GM12891 (cell line): ENCODE measurements at regions not wholly inside any gene's neighbourhood (a gene's known extent, or its start where the extent isn't known, plus 50 kb on each side); places are given as distances from the start of the nearest gene placed in this dataset.

Source experiments
- POLR2A ChIP-seq: IDR thresholded peaks from 2 replicates; pipeline ENCODE4 v1.6.1; 2011; ENCODE audit warnings: low read depth, low read length, control low read depth
- POLR2AphosphoS5 ChIP-seq: IDR thresholded peaks from 2 replicates; pipeline ENCODE4 v1.6.1; 2011; ENCODE audit warnings: low read depth, low read length, control low read depth
- POU2F2 ChIP-seq: IDR thresholded peaks from 2 replicates; pipeline ENCODE4 v1.6.1; 2011; ENCODE audit warnings: low read depth, mild to moderate bottlenecking, control low read depth, low read length, moderate library complexity

DNA sequence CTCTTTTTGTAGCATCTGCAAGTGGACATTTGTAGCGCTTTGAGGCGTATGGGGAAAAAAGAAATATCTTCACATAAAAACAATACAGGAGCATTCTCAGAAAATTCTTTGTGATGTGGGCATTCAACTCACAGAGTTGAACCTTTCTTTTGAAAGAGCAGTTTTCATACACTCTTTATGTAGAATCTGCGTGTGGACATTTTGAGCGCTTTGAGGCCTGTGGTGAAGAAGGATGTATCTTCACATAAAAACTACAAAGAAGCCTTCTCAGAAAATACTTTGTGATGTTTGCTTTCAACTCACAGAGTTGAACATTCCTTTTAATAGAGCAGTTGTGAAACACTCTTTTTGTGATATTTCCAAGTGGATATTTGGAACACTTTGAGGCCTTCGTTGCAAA is 598.4 kb upstream of the ZNF337 start:
- TF ChIP-seq POLR2AphosphoS5 (no peak), POU2F2 (no peak), POLR2A (no peak)
